GM18909 (cell line): ENCODE measurements at regions not wholly inside any gene's neighbourhood (a gene's known extent, or its start where the extent isn't known, plus 50 kb on each side); places are given as distances from the start of the nearest gene placed in this dataset.

Experiments
- ATAC-seq: cut with Tn5 transposase; IDR thresholded peaks from one replicate; pipeline ENCODE4 v1.9.1; 2021; ENCODE audit warnings: mild to moderate bottlenecking; ENCODE audit not compliant: unreplicated experiment, poor library complexity

GRCh38 chr5:124232515-124232914, 513.9 kb downstream of the ZNF608 start:
- no peak for ATAC-seq

- no peak for ATAC-seq
Measured at GRCh38 chr5:124231802-124232201, 514.6 kb downstream of the ZNF608 start.

GRCh38 chr5:124231230-124231629, 515.2 kb downstream of the ZNF608 start:
- ATAC-seq = no peak

GRCh38 chr5:124230456-124230855, 516.0 kb downstream of the ZNF608 start:
- no peak for ATAC-seq

GRCh38 chr5:124229352-124229751, 517.1 kb downstream of the ZNF608 start:
- ATAC-seq = no peak

GRCh38 chr5:124227914-124228313, 518.5 kb downstream of the ZNF608 start:
- ATAC-seq = no peak

GRCh38 chr5:124220418-124220817, 526.0 kb downstream of the ZNF608 start:
- no peak for ATAC-seq

GRCh38 chr5:124212934-124213333, 533.5 kb downstream of the ZNF608 start:
- ATAC-seq = no peak

- no peak for ATAC-seq
Measured at GRCh38 chr5:124210111-124210910, 536.1 kb downstream of the ZNF608 start.

GRCh38 chr5:124207118-124207517, 539.3 kb downstream of the ZNF608 start:
- no peak for ATAC-seq

GRCh38 chr5:124206540-124206939, 539.9 kb downstream of the ZNF608 start:
- ATAC-seq = no peak

- ATAC-seq = no peak
Measured at GRCh38 chr5:124203303-124203702, 543.1 kb downstream of the ZNF608 start.

GRCh38 chr5:124200381-124200780, 546.1 kb downstream of the ZNF608 start:
- ATAC-seq = no peak

- ATAC-seq = no peak
Measured at GRCh38 chr5:124199893-124200292, 546.5 kb downstream of the ZNF608 start.

- ATAC-seq = no peak
Measured at GRCh38 chr5:124195411-124195810, 551.0 kb downstream of the ZNF608 start.

GRCh38 chr5:124194282-124194681, 552.2 kb downstream of the ZNF608 start:
- no peak for ATAC-seq

GRCh38 chr5:124193371-124193789, 553.1 kb downstream of the ZNF608 start:
- no peak for ATAC-seq

- no peak for ATAC-seq
Measured at GRCh38 chr5:124192716-124193115, 553.7 kb downstream of the ZNF608 start.

GRCh38 chr5:124185716-124186115, 560.7 kb downstream of the ZNF608 start:
- ATAC-seq = no peak

- ATAC-seq = no peak
Measured at GRCh38 chr5:124182133-124182532, 564.3 kb downstream of the ZNF608 start.

GRCh38 chr5:124180875-124181461, 565.5 kb downstream of the ZNF608 start:
- ATAC-seq = no peak

- no peak for ATAC-seq
Measured at GRCh38 chr5:124180299-124180874, 566.1 kb downstream of the ZNF608 start.
